HCT116 (cell line): ENCODE measurements at regions not wholly inside any gene's neighbourhood (a gene's known extent, or its start where the extent isn't known, plus 50 kb on each side); places are given as distances from the start of the nearest gene placed in this dataset.

Experiments used
- CTCF ChIP-seq, 3 experiments: fragments of 200-600 bp in 1 of 3; sonication (generic) in 1 of 3; IDR thresholded peaks in 2 of 3; conservative IDR thresholded peaks in 1 of 3; 2 replicates each; pipeline ENCODE4 v1.5.1; 2012 to 2017; ENCODE audit warnings: low read depth in 2 of 3, low read length in 2 of 3, antibody characterized with exemption in 1 of 3, borderline replicate concordance in 1 of 3, control low read depth in 1 of 3, mild to moderate bottlenecking in 1 of 3, mixed read lengths in 1 of 3, mixed run types in 1 of 3, moderate library complexity in 1 of 3; ENCODE audit not compliant: insufficient read depth in 1 of 3
- EZH2 ChIP-seq: fragments of 200-600 bp; sonication (generic); IDR thresholded peaks from 2 replicates; pipeline ENCODE4 v1.6.1; 2017; ENCODE audit warnings: antibody characterized with exemption, mixed run types
- RAD21 ChIP-seq: IDR thresholded peaks from 2 replicates; pipeline ENCODE4 v1.6.1; 2012; ENCODE audit warnings: low read depth, mild to moderate bottlenecking
- SIN3A ChIP-seq: IDR thresholded peaks from 2 replicates; pipeline ENCODE4 v1.6.1; 2012; ENCODE audit warnings: low read depth
- TF ChIP-seq, protein P1 (sequence below): IDR thresholded peaks from 2 replicates; pipeline ENCODE4 v1.6.1; 2012

GRCh38 chr4:116397714-116398113 is 687.7 kb downstream of the TRAM1L1 start:
- TF ChIP-seq RAD21: no peak
- TF ChIP-seq, protein P1, sequence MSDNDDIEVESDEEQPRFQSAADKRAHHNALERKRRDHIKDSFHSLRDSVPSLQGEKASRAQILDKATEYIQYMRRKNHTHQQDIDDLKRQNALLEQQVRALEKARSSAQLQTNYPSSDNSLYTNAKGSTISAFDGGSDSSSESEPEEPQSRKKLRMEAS: no peak
- TF ChIP-seq CTCF (IDR thresholded peaks at IDR 0.05 in 2 of 3, conservative IDR thresholded peaks at IDR 0.05 in 1 of 3; ENCODE audit: borderline replicate concordance in 1 of 3, insufficient read depth in 1 of 3, low read depth in 2 of 3, low read length in 2 of 3): no peak
- no peak for TF ChIP-seq SIN3A
- TF ChIP-seq EZH2: no peak
